Chondrocyte (in vitro differentiated cells): ENCODE measurements at regions not wholly inside any gene's neighbourhood (a gene's known extent, or its start where the extent isn't known, plus 50 kb on each side); places are given as distances from the start of the nearest gene placed in this dataset.
"Not testable (repeated sequence)": the region's sequence is repeated elsewhere in the genome, so short reads cannot be mapped to it uniquely, and the experiment has no call there.

Source experiments
- DNase-seq: peaks from one replicate; pipeline ENCODE4 v3.0.0; 2021; ENCODE audit warnings: mixed read lengths, low spot score
- H3K27ac Mint-ChIP-seq: one replicate; pipeline ENCODE4 v1.8.0; 2021; ENCODE audit warnings: mild to moderate bottlenecking, moderate library complexity, mixed read lengths; ENCODE audit not compliant: unreplicated experiment
- H3K27me3 Mint-ChIP-seq: 2 replicates; pipeline ENCODE4 v1.8.0; 2021; ENCODE audit warnings: low read depth, mixed read lengths
- H3K36me3 Mint-ChIP-seq: 2 replicates; pipeline ENCODE4 v1.8.0; 2021; ENCODE audit warnings: low read depth, mixed read lengths
- H3K4me1 Mint-ChIP-seq: 2 replicates; pipeline ENCODE4 v1.8.0; 2021; ENCODE audit warnings: low read depth, mild to moderate bottlenecking, mixed read lengths
- H3K4me3 Mint-ChIP-seq: one replicate; pipeline ENCODE4 v1.8.0; 2021; ENCODE audit warnings: mild to moderate bottlenecking, moderate library complexity, mixed read lengths; ENCODE audit not compliant: unreplicated experiment
- H3K9me3 Mint-ChIP-seq: 2 replicates; pipeline ENCODE4 v1.8.0; 2021; ENCODE audit warnings: low read depth, mixed read lengths
- TF ChIP-seq, protein P1 (sequence below): fragments of 200-600 bp; sonication (generic); IDR thresholded peaks from 2 replicates; pipeline ENCODE4 v1.5.0; 2021; ENCODE audit warnings: antibody characterized with exemption, mild to moderate bottlenecking, moderate library complexity

DNA sequence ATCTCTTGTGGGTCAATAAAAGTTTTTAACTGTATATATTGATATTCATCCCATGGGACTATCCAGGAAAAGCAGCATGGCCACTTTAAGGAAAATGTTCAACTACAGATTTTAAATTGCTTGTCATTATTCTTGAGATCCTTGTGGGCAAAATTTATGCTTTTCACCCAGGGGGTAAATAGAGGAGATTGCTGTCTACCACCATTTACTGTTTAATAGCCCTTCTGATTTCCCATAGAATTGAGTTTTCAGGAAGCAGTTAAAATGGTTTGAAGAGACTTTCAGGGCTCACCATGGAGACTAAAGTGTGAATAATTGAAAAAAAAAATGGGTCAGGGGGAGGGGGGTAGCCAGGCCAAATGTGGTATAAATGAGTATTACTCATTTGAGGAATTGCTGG, 901.1 kb upstream of the POT1 start:
- Mint-ChIP-seq H3K27ac (no peak overlapping the region), H3K4me3 (no peak overlapping the region), H3K4me1 (no peaks in the 10 kb centered on the region), H3K9me3 (peaks cover 15% of the 10 kb centered on the region), H3K36me3 (no peaks in the 10 kb centered on the region), H3K27me3 (no peaks in the 10 kb centered on the region)
- TF ChIP-seq, protein P1, sequence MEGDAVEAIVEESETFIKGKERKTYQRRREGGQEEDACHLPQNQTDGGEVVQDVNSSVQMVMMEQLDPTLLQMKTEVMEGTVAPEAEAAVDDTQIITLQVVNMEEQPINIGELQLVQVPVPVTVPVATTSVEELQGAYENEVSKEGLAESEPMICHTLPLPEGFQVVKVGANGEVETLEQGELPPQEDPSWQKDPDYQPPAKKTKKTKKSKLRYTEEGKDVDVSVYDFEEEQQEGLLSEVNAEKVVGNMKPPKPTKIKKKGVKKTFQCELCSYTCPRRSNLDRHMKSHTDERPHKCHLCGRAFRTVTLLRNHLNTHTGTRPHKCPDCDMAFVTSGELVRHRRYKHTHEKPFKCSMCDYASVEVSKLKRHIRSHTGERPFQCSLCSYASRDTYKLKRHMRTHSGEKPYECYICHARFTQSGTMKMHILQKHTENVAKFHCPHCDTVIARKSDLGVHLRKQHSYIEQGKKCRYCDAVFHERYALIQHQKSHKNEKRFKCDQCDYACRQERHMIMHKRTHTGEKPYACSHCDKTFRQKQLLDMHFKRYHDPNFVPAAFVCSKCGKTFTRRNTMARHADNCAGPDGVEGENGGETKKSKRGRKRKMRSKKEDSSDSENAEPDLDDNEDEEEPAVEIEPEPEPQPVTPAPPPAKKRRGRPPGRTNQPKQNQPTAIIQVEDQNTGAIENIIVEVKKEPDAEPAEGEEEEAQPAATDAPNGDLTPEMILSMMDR, result no peak
- DNase-seq, result no peak

DNA sequence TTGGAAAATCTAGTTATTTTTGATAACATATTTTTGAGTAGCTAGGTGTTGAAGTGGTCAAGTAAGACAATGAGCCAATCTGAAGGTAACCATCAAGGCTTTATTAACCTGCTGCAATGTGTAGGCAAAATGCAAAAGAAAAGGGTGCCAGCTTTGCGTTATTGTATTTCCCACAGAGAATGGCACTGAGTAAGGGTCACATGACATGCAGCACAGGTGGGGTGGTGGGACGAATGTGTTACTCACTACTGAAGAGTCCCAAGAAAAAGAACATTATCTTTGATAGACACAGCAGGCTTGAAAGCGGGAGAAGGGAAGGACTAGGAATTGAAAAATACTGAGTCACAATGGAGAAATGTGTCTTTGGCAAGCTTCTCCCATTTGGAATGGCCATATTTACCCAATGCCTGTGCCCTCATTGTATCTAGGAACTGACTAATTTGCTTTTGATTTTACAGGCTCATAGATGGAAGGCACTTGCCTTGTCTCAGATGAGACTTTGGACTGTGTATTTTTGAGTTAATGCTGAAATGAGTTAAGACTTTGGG, 898.6 kb upstream of the POT1 start:
- Mint-ChIP-seq H3K27ac (no peak overlapping the region), H3K27me3 (no peaks in the 10 kb centered on the region)
- DNase-seq, result no peak

DNA sequence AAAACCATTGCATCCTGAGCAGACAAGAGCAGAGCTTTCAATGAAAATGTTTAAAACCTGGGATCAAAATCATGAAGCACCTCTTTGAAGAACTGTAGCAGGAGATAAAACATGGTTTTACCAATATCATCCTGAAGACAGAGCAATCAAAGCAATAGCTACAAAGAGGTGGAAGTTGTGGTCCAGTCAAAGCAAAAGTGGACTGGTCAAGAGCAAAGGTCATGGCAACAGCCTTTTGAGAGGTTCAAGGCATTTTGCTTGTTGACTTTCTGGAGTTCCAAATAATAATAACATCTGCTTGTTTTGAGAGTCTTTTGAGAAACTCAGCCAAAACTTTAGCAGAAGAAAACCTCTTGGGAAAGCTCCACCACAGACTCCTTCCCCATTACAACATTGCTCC, 893.9 kb upstream of the POT1 start:
- TF ChIP-seq, protein P1, result no peak
- no peak for DNase-seq
- Mint-ChIP-seq H3K27ac (no peak overlapping the region), H3K36me3 (no peaks in the 10 kb centered on the region), H3K4me3 (no peak overlapping the region), H3K27me3 (no peaks in the 10 kb centered on the region), H3K9me3 (peaks cover 4% of the 10 kb centered on the region), H3K4me1 (peaks cover 10% of the 10 kb centered on the region)

More for the DNA sequence above, 898.6 kb upstream of the POT1 start:
- Mint-ChIP-seq H3K36me3 (no peaks in the 10 kb centered on the region), H3K4me1 (no peaks in the 10 kb centered on the region), H3K4me3 (no peak overlapping the region), H3K9me3 (peaks cover 11% of the 10 kb centered on the region)
- TF ChIP-seq, protein P1, result no peak

DNA sequence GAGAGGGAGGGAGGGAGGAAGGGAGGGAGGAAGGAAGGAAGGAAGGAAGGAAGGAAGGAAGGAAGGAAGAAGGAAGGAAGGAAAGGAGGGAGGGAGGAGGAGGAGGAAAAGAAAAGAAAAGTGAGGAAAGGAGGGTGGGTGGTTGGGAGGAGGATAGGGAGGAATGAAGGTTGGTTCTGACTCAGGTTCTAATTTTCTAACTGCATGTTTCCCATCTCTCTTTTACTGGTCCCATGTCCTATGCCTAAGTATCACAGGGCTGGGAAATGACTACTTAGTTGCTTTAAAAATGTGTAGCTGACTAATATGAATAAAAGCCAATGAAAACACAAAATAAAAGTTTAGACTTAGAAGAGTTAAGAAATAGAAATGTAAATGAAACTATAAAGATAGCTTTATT, 890.9 kb upstream of the POT1 start:
- DNase-seq, result no peak
- Mint-ChIP-seq H3K27ac (no peak overlapping the region), H3K4me3 (no peak overlapping the region), H3K9me3 (no peaks in the 10 kb centered on the region), H3K36me3 (no peaks in the 10 kb centered on the region), H3K4me1 (peaks cover 14% of the 10 kb centered on the region), H3K27me3 (no peaks in the 10 kb centered on the region)
- TF ChIP-seq, protein P1, result no peak

DNA sequence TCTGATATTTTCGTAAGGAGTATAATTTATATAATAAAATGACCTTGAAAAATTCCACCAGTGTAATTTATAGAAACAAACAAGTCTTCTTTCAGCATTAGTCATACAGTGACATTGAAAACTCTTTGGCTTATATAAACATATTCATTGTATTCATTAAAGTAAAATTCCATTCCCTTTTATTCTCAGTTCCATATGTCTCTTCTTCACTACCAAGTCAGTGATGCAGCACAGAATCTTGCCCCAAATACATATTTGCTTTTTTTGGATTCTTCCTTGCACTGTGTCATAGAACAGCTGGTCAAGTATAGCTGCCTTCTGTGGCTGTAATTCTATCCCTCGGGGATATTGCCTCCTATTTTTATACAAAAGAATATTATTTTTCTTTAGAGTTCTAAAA, 884.5 kb upstream of the POT1 start:
- TF ChIP-seq, protein P1, result no peak
- H3K27ac Mint-ChIP-seq, result peak overlapping the region; percentile 20
- H3K9me3 Mint-ChIP-seq, result no peaks in the 10 kb centered on the region
- H3K36me3 Mint-ChIP-seq, result no peaks in the 10 kb centered on the region
- H3K4me1 Mint-ChIP-seq, result peaks cover 17% of the 10 kb centered on the region
- H3K4me3 Mint-ChIP-seq, result no peak overlapping the region
- no peaks in the 10 kb centered on the region for H3K27me3 Mint-ChIP-seq
- DNase-seq, result no peak

DNA sequence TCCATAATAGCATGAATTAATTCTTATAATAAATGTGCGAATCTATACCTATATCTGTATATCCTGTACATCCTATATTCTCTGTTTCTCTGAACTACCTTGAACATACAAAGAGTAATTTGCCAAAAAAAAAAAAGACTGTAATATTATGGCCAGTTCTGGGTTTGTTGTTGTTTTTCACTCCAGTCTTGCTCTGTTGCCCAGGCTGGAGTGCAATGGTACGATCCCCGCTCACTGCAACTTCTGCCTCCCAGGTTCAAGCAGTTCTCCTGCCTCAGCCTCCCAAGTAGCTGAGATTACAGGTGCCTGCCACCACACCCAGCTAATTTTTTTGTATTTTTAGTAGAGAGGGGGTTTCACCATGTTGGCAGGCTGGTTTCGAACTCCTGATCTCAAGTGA, 876.9 kb upstream of the POT1 start:
- not testable (repeated sequence) for H3K4me3 Mint-ChIP-seq, H3K27me3 Mint-ChIP-seq, H3K27ac Mint-ChIP-seq, H3K36me3 Mint-ChIP-seq, H3K9me3 Mint-ChIP-seq, H3K4me1 Mint-ChIP-seq, DNase-seq
